ENCODE measurements at regions not wholly inside any gene's neighbourhood (a gene's known extent, or its start where the extent isn't known, plus 50 kb on each side); places are given as distances from the start of the nearest gene placed in this dataset.

DNA sequence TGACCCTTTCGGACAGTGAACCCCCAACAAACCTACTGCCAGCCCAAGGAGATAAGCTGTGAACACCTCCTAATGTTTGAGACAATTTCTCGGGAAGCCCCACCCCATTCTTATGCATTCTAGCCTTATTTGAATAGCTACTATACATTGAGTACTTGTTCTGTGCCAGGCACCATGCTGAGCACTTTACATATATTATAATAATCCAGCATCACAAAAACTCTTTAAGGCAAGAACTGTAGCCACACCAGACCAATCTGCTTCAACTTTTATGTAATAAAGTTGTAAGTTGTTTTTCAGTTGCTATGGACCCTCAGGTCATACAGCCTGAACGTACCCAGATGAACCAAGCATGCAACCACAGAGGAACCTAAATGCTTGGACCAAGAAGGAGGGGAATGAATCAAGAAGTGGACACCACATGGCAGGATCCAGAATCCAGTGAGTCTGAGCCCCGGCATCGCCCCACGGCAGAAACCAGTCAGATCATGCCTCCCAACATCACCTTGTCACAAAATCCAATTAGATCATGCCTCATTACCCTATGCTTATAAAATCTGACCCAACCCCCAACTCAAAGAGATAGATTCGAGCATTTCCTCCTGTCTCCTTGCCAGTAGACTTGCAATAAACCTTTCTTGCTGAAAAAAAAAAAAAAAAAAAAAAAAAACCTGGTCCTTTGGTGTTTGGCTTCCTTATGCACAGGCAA lies 225.0 kb downstream of the QDPR start:
- no peak for DNase-seq

DNA sequence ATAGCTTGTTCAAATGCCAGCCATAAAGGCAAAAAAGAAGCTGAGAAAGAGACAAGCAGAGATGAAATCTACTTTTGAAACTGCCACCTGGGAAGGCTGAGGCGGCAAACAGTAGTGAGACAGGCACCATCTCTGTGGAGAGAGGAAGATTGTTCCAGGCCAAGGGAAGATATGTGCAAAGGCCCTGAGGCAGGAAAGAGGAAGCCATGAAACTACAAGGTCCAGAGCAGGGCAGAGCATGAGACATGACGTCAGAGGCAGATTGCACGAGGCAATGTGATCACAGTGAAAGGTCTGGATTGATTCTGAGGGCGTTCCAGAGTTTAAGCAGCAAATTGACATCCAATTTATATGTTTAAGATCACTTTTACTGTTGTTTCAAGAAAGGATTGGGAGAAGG lies 226.1 kb downstream of the QDPR start:
- DNase-seq = no peak

DNA sequence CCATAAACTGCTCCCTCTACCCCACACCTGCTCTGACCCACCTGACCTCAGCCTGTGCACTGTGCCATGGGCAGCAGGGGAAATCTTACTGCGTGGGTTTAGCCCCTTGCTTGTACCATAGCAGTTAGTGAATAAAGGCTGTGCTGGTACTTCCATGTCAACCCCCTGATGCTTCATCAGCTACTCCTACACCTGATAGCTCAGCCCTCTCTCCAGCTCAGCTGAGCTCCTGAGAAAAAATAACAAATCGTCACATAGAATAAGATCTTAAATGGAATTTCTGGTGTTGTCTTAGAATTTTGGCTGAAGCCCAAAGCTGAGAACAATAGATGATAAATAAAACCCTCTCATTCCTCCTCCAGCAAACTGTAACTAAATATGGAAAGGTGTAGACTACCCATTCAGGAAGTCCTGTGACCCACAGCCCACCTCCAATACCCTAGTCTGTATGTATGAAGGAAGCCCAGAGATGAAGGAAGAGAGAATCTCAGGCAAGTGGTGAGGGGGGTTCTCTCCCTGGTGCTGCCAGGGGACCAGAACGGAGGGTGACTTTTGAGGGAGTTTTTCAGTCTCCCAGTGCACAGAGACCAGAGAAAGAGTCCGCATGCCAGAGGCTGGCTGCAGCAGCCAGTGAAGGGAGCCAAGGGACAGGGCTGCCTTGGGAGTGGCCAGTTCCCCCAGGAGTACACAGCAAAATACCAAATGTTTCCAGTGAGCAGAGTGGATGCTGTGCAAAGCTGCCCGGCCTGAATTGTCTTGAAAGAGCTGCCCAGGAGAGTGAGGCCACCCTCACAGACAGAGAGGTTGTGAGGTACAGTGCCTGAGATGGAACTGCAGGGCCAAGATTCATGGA lies 227.3 kb downstream of the QDPR start:
- no peak for DNase-seq

DNA sequence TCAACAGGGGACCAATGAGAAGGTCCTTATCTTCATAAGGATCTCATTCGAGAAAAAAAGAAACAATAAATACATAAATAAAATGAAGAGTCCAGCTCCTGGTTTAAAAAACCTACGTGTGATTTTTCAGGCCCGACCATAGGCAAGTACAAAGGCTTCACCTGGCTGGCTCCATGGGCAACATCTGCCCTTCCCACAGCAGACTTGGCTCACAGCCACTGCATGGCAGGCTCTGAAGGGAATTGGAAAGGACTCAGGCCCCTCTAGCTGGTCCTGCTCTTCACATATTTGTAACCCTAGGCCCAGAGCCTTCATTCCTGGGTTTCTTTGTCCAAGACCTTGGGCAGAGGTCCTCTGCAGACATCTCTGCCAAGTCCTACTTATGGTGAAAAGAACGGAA lies 228.1 kb downstream of the QDPR start:
- DNase-seq = no peak

DNA sequence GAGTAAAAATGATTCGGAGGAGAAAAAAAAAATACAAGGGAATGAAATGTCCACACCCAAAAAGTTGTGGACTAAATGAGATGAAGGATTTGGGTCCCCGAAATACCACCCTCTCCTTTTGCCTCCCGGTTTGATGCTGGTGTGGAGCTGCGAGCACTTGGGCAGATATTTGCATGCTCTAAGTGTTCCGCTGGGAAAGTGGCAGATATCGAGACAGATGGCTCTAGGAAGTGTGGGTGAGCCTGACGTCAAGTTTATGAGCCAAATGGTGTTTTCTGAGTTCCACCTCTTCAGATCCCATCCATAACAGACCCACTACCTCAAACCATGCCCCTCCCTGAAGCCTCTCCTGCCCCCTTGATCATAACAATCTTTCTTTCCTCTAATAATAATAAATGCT lies 228.6 kb downstream of the QDPR start:
- DNase-seq = no peak

DNA sequence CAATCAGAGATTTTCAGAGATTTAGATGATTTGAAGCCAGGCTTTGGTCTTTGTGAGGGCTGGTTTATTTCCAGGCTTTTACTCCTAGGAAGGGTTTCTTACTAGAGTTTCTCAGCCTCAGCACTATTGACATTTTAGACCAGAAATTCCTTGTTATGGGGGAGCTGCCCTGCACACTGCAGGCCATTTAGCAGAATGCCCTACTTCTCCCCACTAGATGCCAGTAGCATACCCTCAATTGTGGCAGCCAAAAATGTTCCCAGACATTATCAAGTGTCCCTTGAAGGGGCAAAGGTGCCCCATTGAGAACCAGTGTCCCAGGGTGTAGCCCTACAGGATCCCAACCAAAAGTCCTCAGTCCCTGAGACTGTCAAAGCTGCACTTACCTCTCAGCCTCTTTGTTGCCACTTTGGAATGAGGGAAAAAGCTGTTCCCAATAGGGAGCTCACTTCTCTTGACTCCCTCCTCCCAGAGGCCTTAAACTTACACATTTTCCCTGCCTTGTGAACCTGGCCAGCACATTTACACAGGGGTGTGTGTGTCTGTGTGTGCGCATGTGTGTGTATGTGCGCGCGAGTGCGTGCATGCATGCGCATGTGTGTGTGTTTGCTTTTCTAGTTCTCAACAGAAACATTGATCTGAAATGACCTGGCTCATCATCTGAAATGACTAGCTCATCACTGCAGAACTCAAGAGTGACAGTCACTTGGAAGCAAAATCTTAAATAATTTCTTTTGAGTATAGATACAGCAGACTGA lies 231.4 kb downstream of the QDPR start:
- DNase-seq = no peak

DNA sequence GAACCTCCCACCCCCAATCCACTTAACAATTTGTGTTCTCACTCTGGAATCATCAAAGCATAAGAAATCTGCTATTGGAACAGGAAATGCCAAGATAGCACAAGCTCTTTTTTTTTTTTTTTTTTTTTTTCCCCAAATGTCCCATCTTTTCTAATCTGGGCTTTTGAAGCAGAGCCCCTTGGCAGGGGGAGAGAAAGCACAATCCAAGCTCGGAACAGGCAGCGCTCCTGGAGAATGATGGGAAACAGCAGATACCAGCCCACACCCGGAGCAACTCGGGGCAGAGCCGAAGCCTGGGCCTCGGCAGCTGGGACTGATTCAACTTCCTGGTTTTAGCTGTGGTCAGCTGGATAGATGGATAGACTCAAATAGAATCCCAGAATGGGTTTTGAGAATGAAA lies 235.1 kb downstream of the QDPR start:
- no peak for DNase-seq

DNA sequence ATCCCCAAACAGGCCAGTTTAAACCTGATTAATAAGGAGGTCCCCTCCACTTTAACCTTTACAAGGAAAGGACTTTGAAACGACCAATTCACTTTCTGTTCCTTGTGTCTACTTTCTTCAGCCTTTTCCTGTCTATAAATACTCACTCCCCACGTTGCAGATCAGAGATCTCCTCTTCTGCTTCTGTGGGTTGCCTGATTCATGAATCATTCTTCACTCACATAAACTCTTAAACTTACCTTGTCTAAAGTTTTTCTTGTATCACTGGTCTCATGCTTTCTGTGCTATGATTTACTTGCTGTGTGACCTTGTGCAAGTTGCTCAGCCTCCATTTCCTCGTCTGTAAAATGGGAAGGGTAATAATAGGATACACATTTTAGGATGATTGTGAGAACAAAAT lies 236.1 kb downstream of the QDPR start:
- DNase-seq = no peak

DNA sequence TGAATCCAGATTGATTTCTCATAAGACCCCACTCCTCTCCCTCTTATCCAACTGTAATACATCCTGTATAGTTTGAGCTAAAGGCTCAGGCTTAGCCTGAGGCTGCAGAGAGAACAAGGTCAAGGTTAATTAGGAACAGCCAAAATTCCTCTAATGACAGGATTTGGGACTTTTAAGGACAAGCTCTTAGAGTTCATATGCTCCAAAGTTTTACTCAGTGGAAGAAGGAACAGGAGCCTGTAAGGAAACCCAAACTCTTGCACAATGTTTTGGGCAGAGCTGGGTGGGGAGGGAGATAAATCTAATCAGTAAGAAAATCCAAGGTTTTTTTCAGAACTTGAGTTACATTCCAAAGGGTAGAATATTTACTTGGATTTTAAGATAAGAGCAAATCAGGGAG lies 238.8 kb downstream of the QDPR start:
- no peak for DNase-seq

DNA sequence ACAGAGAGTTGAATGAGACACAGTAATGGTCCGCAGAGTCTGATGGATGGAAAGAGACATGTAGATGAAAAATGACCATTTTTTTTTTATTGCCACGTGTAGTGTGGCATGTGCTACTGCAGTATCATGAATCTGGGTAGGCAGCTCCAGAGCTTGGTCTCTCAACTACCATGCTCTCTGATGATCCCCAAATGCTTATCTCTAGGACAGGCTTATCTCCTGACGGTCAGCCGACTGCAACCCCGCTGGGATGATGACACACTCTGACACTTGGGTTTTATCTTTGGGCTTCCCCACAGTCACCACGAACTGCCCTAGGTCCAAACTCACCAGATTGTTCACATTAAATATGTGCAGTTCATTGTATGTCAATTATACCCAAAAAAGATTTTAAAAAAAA lies 239.7 kb downstream of the QDPR start:
- no peak for DNase-seq

DNA sequence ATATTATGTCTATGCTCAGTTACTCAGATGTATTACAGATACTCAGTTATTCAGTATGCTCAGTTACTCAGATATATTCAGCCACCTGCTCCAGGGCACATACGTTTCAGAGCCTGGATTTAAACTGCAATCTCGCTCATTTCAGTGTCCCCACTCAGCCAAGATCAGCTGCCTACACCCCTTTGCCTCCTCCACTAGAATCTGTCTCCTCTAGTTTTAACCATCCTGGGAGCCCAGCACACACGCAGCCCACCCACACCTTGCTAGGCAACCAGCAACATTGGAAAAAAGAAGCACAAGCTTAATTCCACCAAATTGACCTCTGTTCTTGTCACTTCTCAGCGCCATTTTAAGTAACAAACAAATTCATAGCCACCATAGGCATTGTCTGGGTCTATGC lies 246.2 kb downstream of the QDPR start:
- no peak for DNase-seq

DNA sequence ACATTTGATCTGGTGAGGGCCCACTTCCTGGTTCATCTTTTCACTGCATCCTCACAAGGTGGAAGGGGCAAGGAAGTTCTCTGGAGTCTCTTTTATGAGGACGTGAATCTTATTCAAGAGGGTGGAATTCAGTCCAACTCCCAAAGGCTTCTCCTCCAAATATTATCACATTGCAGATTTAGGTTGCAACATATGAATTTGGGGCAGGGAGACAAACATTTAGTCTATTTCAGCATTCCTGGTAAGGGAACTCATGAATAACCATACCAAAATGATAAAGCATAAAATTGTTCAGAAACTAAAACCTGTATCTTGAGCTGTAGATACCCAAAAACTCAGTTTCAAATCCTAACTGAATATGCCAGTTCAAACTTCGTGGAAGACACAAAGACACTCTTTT lies 246.8 kb downstream of the QDPR start:
- no peak for DNase-seq

DNA sequence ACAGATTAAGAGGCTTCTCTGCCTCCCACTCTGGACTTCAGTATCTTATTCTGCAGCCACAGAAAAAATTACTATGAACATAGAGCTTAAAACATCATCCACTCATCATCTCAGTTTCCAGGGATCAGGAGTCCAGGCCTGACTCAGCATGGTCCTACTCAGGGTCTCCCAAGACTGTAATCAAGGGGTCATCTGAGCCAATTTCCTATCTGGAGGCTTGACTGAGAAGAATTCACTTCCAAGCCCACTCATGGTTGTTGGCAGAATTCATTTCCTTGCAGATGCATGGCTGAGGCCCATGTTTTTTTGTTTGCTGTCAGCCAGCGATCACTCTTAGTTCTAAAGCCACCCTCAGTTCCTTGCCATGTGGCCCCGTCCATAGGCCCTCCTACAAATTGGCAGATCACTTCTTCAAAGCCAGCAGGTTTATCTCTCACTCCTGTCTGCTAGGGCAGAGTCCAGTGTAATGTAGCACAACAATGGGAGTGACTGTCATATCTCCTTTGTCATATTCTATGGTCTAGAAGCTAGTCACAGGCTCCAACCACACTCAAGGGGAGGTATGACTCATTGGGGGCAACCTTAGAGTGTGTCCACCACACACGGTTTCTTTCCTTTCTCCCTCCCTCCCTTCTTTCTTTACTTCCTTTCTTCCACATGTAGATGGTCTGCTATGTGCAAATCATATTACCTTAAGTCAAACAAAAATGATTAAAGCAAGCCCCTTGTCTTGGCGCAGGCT lies 251.6 kb downstream of the QDPR start:
- DNase-seq = no peak

DNA sequence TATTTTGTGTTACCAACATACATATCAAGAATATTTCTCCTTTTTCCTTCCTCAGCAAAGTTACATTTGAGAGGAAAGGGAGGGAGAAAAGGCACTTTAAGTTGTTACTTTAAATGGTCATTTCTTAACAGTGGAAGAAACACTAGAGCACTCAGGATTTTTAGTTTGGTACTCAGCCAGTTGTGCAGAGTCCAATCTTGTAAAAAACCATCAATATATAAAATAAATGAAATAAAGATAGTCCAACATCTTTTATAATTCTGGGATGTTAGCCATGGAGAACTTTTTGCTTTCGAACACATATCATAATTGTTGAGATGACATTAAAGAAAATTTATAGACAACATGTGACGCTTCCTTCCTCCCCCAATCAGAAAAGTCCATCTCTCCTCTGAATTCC lies 253.8 kb downstream of the QDPR start:
- DNase-seq = no peak

DNA sequence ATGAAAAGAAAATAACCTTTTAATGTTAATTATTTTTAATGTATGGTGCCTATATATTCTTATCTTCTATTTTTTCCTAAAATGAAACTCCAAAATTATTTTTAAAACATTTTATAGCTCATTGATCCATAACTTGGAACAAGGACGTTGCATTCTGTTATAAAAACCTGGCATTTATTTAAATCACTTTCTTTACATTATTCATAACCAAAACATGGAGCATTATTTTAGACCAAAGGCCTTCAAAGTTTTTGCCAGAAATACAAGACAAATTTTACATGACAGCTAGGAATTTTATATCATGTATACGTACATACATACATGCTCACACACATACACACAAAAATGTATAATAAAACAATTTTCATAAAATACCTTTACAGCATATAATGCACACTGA lies 259.8 kb downstream of the QDPR start:
- no peak for DNase-seq

DNA sequence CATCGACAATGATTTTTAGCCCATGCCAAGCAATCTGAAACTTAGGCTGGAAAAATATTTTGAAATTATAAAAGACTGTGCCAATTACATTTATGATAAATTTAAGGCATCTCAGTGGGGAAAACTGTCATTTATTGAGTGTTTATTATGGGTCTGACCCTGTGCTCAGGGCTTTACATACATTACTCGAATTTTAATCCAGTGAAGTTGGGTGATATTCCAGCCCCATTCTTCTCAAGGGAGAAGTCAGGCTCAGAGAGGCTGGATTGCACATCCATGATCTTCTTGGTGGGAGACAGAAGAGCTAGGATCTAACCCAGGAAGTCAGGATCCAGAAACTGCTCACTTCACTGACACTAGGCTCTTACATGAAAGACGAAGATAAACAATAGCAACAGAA lies 260.8 kb downstream of the QDPR start:
- DNase-seq = no peak

DNA sequence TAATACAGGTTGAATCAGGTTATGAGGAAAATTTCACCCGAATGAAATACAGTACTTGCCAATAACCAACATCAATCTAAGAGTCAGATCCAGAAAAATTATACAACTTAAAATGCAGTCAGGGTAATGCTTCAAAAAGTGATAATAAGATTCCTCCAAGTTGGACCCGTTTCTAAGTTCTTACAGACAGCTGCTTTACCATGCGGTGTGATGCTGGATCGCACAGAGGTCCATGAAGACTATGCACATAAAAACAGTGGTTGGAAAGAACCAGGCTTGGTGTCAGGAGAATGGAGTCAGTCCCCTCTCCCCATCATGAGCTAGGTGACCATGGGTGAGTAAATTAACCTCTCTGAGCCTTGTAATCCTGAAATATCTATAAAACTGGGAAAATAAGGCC lies 261.3 kb downstream of the QDPR start:
- no peak for DNase-seq

DNA sequence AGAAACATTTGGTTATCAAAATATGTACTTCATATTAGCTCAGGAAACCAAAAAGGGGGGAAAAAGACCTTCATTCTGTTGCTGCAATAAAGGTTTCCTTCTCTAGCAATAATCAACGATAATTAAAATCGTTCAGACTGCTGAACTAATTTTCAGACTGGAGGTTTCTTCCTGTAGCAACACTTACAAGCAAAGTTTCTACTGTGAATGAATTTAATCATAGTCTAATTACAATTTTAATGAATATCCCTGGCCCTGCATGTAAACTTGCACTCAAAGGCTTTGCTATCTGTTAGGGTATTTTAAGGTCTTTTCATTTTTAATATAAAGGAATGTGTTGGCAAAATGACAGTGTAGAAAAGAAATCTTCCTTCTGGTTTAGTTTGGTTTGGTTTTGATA lies 265.2 kb downstream of the QDPR start:
- no peak for DNase-seq

DNA sequence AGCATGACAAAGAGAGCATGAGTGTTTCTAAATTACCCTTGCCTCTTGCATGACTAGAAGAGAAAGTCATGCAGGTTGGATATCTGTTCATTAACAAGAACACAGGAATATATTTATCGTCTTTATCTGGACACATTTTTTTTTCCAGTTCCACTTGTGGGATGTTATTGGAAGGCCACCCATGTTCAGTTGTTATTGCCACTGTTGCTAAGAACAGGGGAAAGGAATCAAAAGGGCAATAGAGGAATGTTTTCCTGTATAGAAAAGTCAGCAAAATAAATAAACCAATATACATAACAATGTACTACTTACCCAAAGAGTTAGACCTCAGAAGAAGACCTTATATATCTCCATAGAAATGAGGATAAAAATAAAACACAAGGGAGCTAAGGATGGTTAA lies 270.1 kb downstream of the QDPR start:
- no peak for DNase-seq

DNA sequence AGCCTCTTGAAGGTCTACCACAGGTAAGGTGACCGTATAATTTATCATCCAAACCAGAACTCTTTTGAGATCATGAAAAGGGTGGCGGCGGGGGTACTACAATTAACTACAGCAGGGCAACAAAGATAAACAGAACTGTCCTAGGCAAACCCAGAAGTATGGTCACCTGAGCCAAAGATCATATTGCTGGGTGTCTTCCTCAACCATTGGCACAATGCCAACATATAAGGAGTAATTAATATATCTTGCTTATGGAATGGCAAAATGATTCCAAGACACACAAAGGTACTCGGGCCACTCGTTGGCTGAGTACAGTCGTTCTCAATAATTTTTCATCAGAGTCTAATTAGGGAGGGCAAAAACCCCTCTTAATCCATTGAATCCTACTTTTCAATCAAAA lies 273.3 kb downstream of the QDPR start:
- DNase-seq = no peak

DNA sequence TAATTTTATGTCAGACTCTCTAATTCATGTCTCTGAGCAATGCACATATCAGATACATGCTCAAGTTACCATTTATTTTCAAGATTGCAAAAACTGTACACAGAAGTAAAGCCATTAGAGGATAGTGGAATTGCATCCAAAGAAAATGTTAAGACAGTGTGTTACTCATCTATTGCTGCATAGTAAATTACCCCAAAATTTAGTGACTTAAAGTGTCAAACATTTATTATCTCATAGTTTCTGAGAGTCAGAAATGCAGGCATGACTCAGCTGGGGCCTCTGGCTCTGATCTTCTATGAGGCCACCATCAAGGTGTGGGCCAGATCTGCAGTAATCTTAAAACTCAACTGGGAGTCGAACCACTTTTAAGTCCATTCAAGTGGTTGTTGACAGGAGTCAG lies 275.2 kb downstream of the QDPR start:
- DNase-seq = no peak

DNA sequence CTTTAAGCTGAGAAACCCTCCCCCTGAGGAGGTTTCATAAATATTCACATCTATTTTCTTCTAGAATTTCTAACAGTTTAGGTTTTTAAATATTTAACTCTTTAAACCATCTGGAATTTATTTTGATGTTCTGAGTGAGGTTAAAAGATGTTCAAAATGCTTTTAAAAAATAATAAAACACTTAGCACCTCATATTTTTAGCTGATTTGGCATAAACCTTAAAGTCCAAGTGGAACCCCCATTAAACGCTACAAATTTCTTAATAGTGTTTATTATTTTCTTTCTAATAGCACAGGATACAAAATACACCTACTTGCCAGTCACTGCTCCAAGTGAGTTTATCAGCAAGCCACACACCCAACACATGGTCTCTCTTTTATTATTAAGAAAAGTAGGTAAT lies 277.2 kb downstream of the QDPR start:
- DNase-seq = no peak

DNA sequence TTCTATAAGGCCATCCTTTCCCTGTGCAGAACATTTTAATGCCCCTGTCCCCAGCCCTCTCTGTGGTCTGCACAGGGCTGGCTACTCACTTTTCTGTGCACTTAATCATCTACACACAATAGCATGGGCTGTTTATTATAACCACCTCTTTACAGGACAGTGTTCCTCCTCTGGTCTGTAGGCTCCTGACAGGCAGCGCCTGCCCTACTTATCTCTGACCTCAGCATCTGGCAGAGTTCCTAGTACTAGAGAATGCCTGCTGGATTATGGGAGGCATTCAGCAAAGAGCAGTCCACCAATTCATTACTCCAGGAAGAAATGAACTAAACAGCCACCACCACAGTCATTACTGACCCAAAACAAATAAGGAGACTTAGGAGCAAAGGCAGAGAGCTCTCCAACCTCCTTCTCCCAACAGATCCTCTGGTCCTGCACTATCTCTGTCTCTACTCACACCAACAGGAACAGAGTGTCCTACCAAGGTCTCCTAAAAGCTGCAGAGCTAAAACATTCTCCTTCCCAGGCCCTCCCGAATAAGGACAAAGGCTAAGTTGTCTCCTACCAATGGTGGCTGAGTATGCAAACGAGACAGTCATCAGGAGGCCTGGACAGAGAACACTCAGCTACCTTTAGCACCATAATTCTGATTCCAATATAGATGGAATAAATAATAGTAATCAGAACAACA lies 279.2 kb downstream of the QDPR start:
- DNase-seq = no peak

Measured in NCI-H748 treated with DMSO at 0.1 percent for 48 hours (cell line).